Omental fat pad (tissue), 3 donors: ENCODE measurements at regions not wholly inside any gene's neighbourhood (a gene's known extent, or its start where the extent isn't known, plus 50 kb on each side); places are given as distances from the start of the nearest gene placed in this dataset.
"Not testable (repeated sequence)": the region's sequence is repeated elsewhere in the genome, so short reads cannot be mapped to it uniquely, and the experiment has no call there.

Experiments
- ATAC-seq: fragments of 150-250 bp; one replicate; pipeline ENCODE4 v1.9.1; 2016; ENCODE audit warnings: mild to moderate bottlenecking, moderate library complexity; ENCODE audit not compliant: low FRiP score
- DNase-seq: peaks from one replicate; pipeline ENCODE4 v3.0.0-alpha.2; 2019; ENCODE audit warnings: low spot score
- TF ChIP-seq, protein P1 (sequence below), 3 donors: fragments of 450-650 bp; IDR thresholded peaks; one replicate each; pipeline ENCODE4 v1.5.1; 2016 to 2017; ENCODE audit warnings: antibody characterized with exemption in 3 of 3, mild to moderate bottlenecking in 3 of 3, moderate library complexity in 2 of 3

DNA sequence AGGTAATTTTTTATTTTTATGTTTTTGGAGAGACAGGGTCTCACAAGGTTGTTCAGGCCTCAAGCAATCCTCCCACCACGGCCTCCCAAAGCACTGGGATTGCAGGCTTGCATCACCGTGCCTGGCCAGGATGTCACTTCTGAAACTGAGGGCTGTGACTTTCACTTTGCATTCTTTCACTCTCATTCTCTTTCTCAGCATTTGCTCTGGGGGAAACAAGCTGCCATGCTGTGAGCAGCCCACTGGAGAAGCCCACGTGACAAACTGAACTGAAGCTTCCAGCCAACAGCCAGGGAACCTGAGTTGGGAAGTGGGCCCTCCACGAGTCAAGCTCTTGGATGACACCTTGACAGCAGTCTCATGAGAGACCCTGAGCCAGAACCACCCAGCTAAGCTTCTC is 109.4 kb downstream of the C5orf15 start:
- TF ChIP-seq, protein P1, sequence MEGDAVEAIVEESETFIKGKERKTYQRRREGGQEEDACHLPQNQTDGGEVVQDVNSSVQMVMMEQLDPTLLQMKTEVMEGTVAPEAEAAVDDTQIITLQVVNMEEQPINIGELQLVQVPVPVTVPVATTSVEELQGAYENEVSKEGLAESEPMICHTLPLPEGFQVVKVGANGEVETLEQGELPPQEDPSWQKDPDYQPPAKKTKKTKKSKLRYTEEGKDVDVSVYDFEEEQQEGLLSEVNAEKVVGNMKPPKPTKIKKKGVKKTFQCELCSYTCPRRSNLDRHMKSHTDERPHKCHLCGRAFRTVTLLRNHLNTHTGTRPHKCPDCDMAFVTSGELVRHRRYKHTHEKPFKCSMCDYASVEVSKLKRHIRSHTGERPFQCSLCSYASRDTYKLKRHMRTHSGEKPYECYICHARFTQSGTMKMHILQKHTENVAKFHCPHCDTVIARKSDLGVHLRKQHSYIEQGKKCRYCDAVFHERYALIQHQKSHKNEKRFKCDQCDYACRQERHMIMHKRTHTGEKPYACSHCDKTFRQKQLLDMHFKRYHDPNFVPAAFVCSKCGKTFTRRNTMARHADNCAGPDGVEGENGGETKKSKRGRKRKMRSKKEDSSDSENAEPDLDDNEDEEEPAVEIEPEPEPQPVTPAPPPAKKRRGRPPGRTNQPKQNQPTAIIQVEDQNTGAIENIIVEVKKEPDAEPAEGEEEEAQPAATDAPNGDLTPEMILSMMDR (IDR thresholded peaks at IDR 0.05), result no peak
- DNase-seq (no peak), ATAC-seq (no peak)

DNA sequence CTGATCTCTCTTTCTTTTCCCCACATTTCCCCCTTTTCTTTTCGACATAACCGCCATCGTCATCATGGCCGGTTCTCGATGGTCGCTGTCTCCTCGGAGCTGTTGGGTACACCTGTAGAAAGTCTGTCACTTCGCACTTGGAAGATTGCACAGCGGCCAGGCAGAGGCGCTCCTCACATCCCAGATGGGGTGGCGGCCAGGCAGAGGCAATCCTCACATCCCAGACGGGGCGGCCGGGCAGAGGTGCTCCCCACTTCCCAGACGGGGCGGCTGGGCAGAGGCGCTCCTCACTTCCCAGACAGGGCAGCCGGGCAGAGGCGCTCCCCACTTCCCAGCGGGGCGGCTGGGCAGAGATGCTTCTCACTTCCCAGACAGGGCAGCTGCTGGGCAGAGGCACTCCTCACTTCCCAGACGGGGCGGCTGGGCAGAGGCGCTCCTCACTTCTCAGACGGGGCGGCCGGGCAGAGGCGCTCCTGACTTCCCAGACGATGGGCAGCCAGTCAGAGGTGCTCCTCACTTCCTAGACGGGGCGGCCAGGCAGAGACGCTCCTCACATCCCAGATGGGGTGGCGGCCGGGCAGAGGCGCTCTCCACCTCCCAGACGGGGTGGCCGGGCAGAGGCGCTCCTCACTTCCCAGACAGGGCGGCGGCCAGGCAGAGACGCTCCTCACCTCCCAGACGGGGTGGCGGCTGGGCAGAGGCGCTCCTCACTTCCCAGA is 110.7 kb downstream of the C5orf15 start:
- DNase-seq, ATAC-seq: not testable (repeated sequence)

DNA sequence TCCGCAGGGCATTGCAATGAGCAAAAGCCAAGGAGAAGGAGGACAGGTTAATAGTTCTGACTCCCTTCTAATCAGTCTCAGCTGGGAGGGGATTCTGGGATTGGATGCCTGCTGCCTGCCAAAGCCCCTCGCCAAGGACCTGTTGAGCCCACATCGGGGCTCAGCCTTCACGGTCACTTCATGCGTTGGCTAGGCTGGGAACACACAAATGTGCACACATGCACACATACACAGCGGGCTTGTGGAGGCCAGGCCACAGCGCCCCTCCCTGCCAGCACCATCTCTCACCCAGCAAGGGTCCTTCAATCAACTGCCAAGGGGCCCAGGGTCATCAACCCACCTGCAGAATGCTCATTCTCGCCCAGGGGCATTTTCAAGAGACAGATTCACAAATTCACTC is 113.9 kb downstream of the C5orf15 start:
- TF ChIP-seq, protein P1 (IDR thresholded peaks at IDR 0.05), result no peak
- no peak for DNase-seq
- ATAC-seq, result no peak

DNA sequence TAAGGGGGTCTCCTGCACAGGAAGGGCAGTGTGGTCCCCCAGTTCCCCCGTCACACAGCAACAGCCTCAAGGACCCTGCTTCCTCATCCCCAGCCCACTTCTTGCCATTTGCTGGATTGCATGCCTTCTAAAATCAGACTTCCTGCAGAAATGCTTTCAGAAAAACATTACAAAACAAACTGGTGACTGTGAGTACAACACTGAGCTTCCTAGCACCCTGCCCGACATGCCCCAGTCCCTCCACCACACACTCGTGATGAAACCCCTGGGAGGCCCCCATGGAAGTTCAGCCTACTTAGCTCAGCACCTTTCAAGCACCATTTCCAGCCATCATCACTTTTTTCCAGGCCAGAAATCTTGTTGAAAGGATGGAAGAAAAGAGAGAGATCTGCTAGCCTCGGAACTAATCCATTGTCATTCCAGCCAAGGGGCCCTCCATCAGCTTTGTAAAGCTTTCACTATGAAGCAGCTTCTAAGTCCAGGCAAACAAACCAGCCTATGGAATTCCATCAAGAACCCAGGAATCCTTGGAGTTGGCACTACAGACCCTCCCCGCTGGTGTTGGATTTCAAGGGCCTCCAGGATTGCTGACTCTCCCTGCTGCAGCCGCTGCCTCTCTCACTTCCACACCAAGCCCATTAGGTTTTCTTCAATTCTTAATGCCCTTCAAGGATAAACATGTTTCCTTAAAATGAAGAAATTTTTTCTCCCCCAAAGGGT is 114.6 kb downstream of the C5orf15 start:
- DNase-seq (no peak), ATAC-seq (no peak)
- TF ChIP-seq, protein P1 (IDR thresholded peaks at IDR 0.05), result no peak

DNA sequence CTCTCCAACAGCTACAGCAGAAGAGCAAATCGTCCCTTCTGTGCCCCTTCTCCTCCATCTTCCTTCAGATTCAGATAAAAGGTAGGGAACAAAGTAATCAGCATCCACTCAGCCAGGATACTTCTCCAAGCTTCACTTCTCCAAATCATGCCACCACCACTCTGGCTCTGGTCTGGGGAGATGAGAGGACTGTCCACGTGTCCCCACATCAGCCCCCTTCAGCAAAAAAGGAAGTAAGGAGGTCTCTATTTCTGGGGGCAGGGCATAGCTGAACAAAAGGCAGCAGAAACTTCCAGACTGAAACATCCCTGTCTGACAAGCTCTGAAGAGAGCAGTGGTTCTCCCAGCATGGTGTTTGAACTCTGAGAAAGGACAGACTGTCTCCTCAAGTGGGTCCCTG is 116.9 kb downstream of the C5orf15 start:
- no peak for DNase-seq
- TF ChIP-seq, protein P1 (IDR thresholded peaks at IDR 0.05), result no peak
- ATAC-seq, result no peak

DNA sequence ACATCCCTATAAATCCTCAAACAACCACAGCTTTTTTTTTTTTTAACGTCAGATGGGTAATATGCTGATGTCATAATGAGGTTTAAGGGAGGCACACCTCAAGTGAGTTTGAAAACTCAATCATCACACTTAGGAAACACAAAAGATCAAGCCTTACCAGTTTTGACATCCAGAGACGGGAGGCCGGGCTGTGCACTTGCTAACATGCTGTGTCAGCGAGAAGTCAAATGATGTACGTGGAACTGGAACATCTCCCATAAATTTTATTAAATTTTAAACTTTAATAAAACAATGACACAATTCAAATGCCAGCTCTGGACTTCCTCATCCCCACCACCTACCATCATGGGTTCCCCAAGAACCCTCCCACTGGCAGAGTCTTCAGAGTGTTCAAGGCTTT is 117.6 kb downstream of the C5orf15 start:
- no peak for DNase-seq
- TF ChIP-seq, protein P1 (IDR thresholded peaks at IDR 0.05), result no peak
- ATAC-seq, result no peak

DNA sequence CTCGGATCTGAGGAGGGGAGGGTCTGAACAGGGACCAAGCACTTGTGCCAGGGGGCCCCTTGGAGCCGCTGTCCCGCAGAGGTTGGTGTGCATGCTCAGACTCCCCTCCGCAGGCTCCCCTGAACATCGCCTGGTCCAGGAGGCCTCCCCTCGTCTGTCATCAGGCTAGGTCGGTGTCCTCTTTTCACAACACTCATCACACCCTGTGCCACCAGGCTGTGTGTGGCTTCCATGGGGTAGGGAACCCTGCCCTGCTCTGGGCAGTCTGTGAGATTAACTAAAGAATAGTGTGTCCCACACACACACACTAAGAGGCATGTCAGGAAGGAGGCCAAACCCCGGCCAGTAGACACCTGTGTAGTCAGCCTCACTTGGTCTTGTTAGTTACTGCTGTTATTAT is 119.3 kb downstream of the C5orf15 start:
- TF ChIP-seq, protein P1 (IDR thresholded peaks at IDR 0.05), result no peak
- no peak for ATAC-seq
- no peak for DNase-seq
